KMS-11 (cell line): ENCODE measurements at regions not wholly inside any gene's neighbourhood (a gene's known extent, or its start where the extent isn't known, plus 50 kb on each side); places are given as distances from the start of the nearest gene placed in this dataset.

Experiments
- H2AFZ ChIP-seq: fragments of 200-600 bp; sonication (generic); 2 replicates; pipeline ENCODE4 v1.6.1; 2016; ENCODE audit warnings: antibody characterized with exemption, mixed run types, low read depth
- H3K27ac ChIP-seq: fragments of 200-600 bp; sonication (generic); 2 replicates; pipeline ENCODE4 v1.6.1; 2016; ENCODE audit warnings: mild to moderate bottlenecking, mixed run types
- H3K27me3 ChIP-seq: fragments of 200-600 bp; sonication (generic); 2 replicates; pipeline ENCODE4 v1.6.1; 2017; ENCODE audit warnings: mild to moderate bottlenecking, low read depth, mixed run types, moderate library complexity; ENCODE audit not compliant: insufficient read depth
- H3K36me3 ChIP-seq: fragments of 200-600 bp; sonication (generic); 2 replicates; pipeline ENCODE4 v1.6.1; 2017; ENCODE audit warnings: mild to moderate bottlenecking, mixed run types; ENCODE audit not compliant: insufficient read depth
- H3K4me1 ChIP-seq: fragments of 200-600 bp; sonication (generic); 2 replicates; pipeline ENCODE4 v1.6.1; 2016; ENCODE audit warnings: mild to moderate bottlenecking, low read depth, mixed run types; ENCODE audit not compliant: poor library complexity, severe bottlenecking
- H3K4me2 ChIP-seq: fragments of 200-600 bp; sonication (generic); 2 replicates; pipeline ENCODE4 v1.7.0; 2016; ENCODE audit warnings: mild to moderate bottlenecking, mixed run types
- H3K4me3 ChIP-seq: fragments of 200-600 bp; sonication (generic); IDR thresholded peaks from 2 replicates; pipeline ENCODE4 v1.6.1; 2017; ENCODE audit warnings: low read depth, low read length, mixed read lengths; ENCODE audit not compliant: insufficient read depth
- H3K79me2 ChIP-seq: fragments of 200-600 bp; sonication (generic); 2 replicates; pipeline ENCODE4 v1.6.1; 2016; ENCODE audit warnings: low read depth, mixed run types; ENCODE audit not compliant: insufficient read depth
- H3K9ac ChIP-seq: fragments of 200-600 bp; sonication (generic); 2 replicates; pipeline ENCODE4 v1.6.1; 2016; ENCODE audit warnings: mild to moderate bottlenecking, mixed run types
- H4K20me1 ChIP-seq: fragments of 200-600 bp; sonication (generic); 2 replicates; pipeline ENCODE4 v1.6.1; 2016; ENCODE audit warnings: mild to moderate bottlenecking, mixed run types; ENCODE audit not compliant: insufficient read depth
- CTCF ChIP-seq: fragments of 200-600 bp; sonication (generic); conservative IDR thresholded peaks from 2 replicates; pipeline ENCODE4 v1.6.1; 2017; ENCODE audit warnings: low read depth, mild to moderate bottlenecking, antibody characterized with exemption, low read length, moderate library complexity, mixed read lengths

GRCh38 chr17:36739208-36739607 is 137.8 kb downstream of the MRM1 start:
- Histone ChIP-seq H2AFZ (no peak overlapping the region), H3K4me2 (no peak overlapping the region), H3K9ac (no peak overlapping the region), H3K36me3 (no peaks in the 10 kb centered on the region), H4K20me1 (no peaks in the 10 kb centered on the region), H3K4me1 (no peaks in the 10 kb centered on the region), H3K27me3 (no peaks in the 10 kb centered on the region), H3K4me3 (no peak overlapping the region), H3K27ac (no peak overlapping the region), H3K79me2 (no peaks in the 10 kb centered on the region)
- TF ChIP-seq CTCF, result no peak

- no peak overlapping the region for H2AFZ ChIP-seq
- no peak overlapping the region for H3K27ac ChIP-seq
- H3K27me3 ChIP-seq, result no peaks in the 10 kb centered on the region
- no peaks in the 10 kb centered on the region for H3K79me2 ChIP-seq
- H3K4me3 ChIP-seq, result no peak overlapping the region
- H4K20me1 ChIP-seq, result no peaks in the 10 kb centered on the region
- no peaks in the 10 kb centered on the region for H3K36me3 ChIP-seq
- no peak overlapping the region for H3K9ac ChIP-seq
- no peaks in the 10 kb centered on the region for H3K4me1 ChIP-seq
- TF ChIP-seq CTCF, result no peak
- no peak overlapping the region for H3K4me2 ChIP-seq
Measured at GRCh38 chr17:36740157-36740556, 138.8 kb downstream of the MRM1 start.

- Histone ChIP-seq H3K27me3 (no peaks in the 10 kb centered on the region), H3K4me2 (no peak overlapping the region), H3K4me1 (no peaks in the 10 kb centered on the region), H3K79me2 (no peaks in the 10 kb centered on the region), H2AFZ (no peak overlapping the region), H3K36me3 (no peaks in the 10 kb centered on the region), H3K27ac (no peak overlapping the region), H4K20me1 (no peaks in the 10 kb centered on the region), H3K4me3 (no peak overlapping the region), H3K9ac (no peak overlapping the region)
- no peak for TF ChIP-seq CTCF
Measured at GRCh38 chr17:36741019-36741902, 139.9 kb downstream of the MRM1 start.

- no peak for TF ChIP-seq CTCF
- no peak overlapping the region for H3K27ac ChIP-seq
- no peak overlapping the region for H3K9ac ChIP-seq
- H3K4me2 ChIP-seq, result no peak overlapping the region
- no peaks in the 10 kb centered on the region for H3K4me1 ChIP-seq
- H4K20me1 ChIP-seq, result no peaks in the 10 kb centered on the region
- no peak overlapping the region for H3K4me3 ChIP-seq
- H2AFZ ChIP-seq, result no peak overlapping the region
- H3K27me3 ChIP-seq, result no peaks in the 10 kb centered on the region
- no peaks in the 10 kb centered on the region for H3K36me3 ChIP-seq
- no peaks in the 10 kb centered on the region for H3K79me2 ChIP-seq
Measured at GRCh38 chr17:36742267-36743000, 141.1 kb downstream of the MRM1 start.
